Fibroblast of upper back skin (primary cell): ENCODE measurements at regions not wholly inside any gene's neighbourhood (a gene's known extent, or its start where the extent isn't known, plus 50 kb on each side); places are given as distances from the start of the nearest gene placed in this dataset.
"Not testable (repeated sequence)": the region's sequence is repeated elsewhere in the genome, so short reads cannot be mapped to it uniquely, and the experiment has no call there.

Experiments
- DNase-seq: peaks from one replicate; pipeline ENCODE4 v3.0.0-alpha.2; 2013

GRCh38 chr2:185667452-185667851, 71.2 kb upstream of the FSIP2 start:
- DNase-seq = no peak

- peak; percentile 15 for DNase-seq
These were observed 69.9 kb upstream of the FSIP2 start for GRCh38 chr2:185668710-185669109.

- DNase-seq = no peak
These were observed 64.4 kb upstream of the FSIP2 start for GRCh38 chr2:185674232-185674631.

- no peak for DNase-seq
These were observed 62.3 kb upstream of the FSIP2 start for GRCh38 chr2:185676316-185676715.

- not testable (repeated sequence) for DNase-seq
These were observed 51.6 kb upstream of the FSIP2 start for GRCh38 chr2:185687001-185687400.

GRCh38 chr2:185687967-185688366, 50.6 kb upstream of the FSIP2 start:
- no peak for DNase-seq
